ENCODE measurements at regions not wholly inside any gene's neighbourhood (a gene's known extent, or its start where the extent isn't known, plus 50 kb on each side); places are given as distances from the start of the nearest gene placed in this dataset.

- no peaks in the 10 kb centered on the region for H3K36me3 ChIP-seq (ENCODE audit: insufficient read depth in 1 of 2, low read depth in 1 of 2)
- no peaks in the 10 kb centered on the region for H3K27me3 ChIP-seq (ENCODE audit: insufficient read depth in 3 of 3, low read length in 2 of 3)
- ATAC-seq (no peak), DNase-seq (no peak)
- intact Hi-C loops (cut with DNase I) = no loop called here
- H3K9me3 ChIP-seq = no peaks in the 10 kb centered on the region
- H3K4me3 ChIP-seq = no peak overlapping the region
- no peak overlapping the region for H3K27ac ChIP-seq
- H3K4me1 ChIP-seq = no peaks in the 10 kb centered on the region
- no peak for TF ChIP-seq CTCF (IDR thresholded peaks at IDR 0.05)
These were observed 584.0 kb upstream of the CHAC2 start for GRCh38 chr2:53183581-53183980.

GRCh38 chr2:53182601-53183000 is 585.0 kb upstream of the CHAC2 start:
- intact Hi-C loops (cut with DNase I) = no loop called here
- Histone ChIP-seq H3K4me1 (no peaks in the 10 kb centered on the region), H3K4me3 (no peak overlapping the region), H3K27me3 (ENCODE audit: insufficient read depth in 3 of 3, low read length in 2 of 3) (no peaks in the 10 kb centered on the region), H3K9me3 (no peaks in the 10 kb centered on the region), H3K27ac (no peak overlapping the region), H3K36me3 (ENCODE audit: insufficient read depth in 1 of 2, low read depth in 1 of 2) (no peaks in the 10 kb centered on the region)
- whole genome bisulfite sequencing, 3 donors = 51 to 57% (median 52%) methylated on average over 5 of the region's 5 CpGs
- TF ChIP-seq CTCF (IDR thresholded peaks at IDR 0.05) = no peak
- no peak for DNase-seq
- ATAC-seq = no peak

DNA sequence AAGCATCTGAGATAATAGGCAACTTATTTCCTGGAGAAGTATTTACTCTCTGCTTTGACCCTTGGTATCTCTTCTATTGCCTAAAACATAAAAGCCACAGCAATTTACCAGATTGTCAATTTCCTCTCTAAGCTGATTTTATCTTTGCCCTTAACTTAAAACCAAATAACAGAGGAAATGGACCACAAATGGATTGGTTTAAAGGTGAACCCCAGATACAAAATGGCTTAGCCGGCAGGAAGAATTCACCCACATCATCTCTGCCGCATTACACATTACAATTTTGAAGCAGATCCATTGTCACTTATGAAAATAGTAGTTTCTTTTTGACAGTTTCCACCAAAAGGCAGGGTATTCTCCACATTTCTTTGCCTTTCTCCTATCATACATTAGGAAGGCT is 585.8 kb upstream of the CHAC2 start:
- DNase-seq = no peak
- ATAC-seq = no peak

GRCh38 chr2:53177327-53177726 is 590.3 kb upstream of the CHAC2 start:
- WGBS, 3 donors = 19 to 64% (median 50%) methylated on average over 1 of the region's 1 CpG
- Histone ChIP-seq H3K27me3 (ENCODE audit: insufficient read depth in 3 of 3, low read length in 2 of 3) (no peaks in the 10 kb centered on the region), H3K4me3 (no peak overlapping the region), H3K9me3 (no peaks in the 10 kb centered on the region), H3K4me1 (no peaks in the 10 kb centered on the region), H3K36me3 (ENCODE audit: insufficient read depth in 1 of 2, low read depth in 1 of 2) (no peaks in the 10 kb centered on the region), H3K27ac (no peak overlapping the region)
- intact Hi-C loops (cut with DNase I) = no loop called here
- DNase-seq (no peak), ATAC-seq (no peak)
- no peak for TF ChIP-seq CTCF (IDR thresholded peaks at IDR 0.05)

More for the DNA sequence above, 585.8 kb upstream of the CHAC2 start:
- no peak overlapping the region for H3K27ac ChIP-seq
- 75 to 82% (median 78%) methylated on average over 2 of the region's 2 CpGs for WGBS, 3 donors
- no peaks in the 10 kb centered on the region for H3K27me3 ChIP-seq (ENCODE audit: insufficient read depth in 3 of 3, low read length in 2 of 3)
- intact Hi-C loops (cut with DNase I) = no loop called here
- TF ChIP-seq CTCF (IDR thresholded peaks at IDR 0.05) = no peak
- no peaks in the 10 kb centered on the region for H3K9me3 ChIP-seq
- H3K36me3 ChIP-seq (ENCODE audit: insufficient read depth in 1 of 2, low read depth in 1 of 2) = no peaks in the 10 kb centered on the region
- H3K4me3 ChIP-seq = no peak overlapping the region
- no peaks in the 10 kb centered on the region for H3K4me1 ChIP-seq

DNA sequence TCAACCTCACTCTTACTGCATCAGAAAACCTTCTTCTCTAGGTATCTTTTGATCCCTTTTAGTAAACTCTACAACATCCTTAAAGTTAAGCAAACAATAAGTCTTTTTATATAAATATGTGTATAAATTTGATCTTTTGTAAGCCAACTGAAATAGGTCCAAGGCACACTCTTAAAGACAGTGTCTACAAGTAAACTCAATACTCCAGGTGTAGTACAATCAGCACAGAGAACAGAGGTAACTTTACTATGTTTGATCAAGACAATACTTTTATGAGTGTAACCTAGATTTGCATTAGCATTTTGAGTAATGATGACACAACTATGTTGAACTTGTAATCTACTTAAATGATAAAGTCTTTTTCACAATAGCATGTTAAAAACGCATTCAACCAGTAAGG is 593.1 kb upstream of the CHAC2 start:
- 83 to 90% (median 86%) methylated on average over 1 of the region's 1 CpG for WGBS, 3 donors
- no peak for DNase-seq
- Histone ChIP-seq H3K27me3 (ENCODE audit: insufficient read depth in 3 of 3, low read length in 2 of 3) (no peaks in the 10 kb centered on the region), H3K27ac (no peak overlapping the region), H3K4me1 (no peaks in the 10 kb centered on the region), H3K9me3 (no peaks in the 10 kb centered on the region), H3K36me3 (ENCODE audit: insufficient read depth in 1 of 2, low read depth in 1 of 2) (no peaks in the 10 kb centered on the region), H3K4me3 (no peak overlapping the region)
- intact Hi-C loops (cut with DNase I) = no loop called here
- ATAC-seq = no peak
- no peak for TF ChIP-seq CTCF (IDR thresholded peaks at IDR 0.05)

All from psoas muscle (tissue), 7 donors.